A673 (cell line): ENCODE measurements at regions not wholly inside any gene's neighbourhood (a gene's known extent, or its start where the extent isn't known, plus 50 kb on each side); places are given as distances from the start of the nearest gene placed in this dataset.

Experiments
- CTCF ChIP-seq: fragments of 300-800, 200-600 bp; sonication (generic); conservative IDR thresholded peaks from 2 replicates; pipeline ENCODE4 v1.5.1; 2017; ENCODE audit warnings: low read depth, mild to moderate bottlenecking, antibody characterized with exemption, low read length, moderate library complexity, mixed read lengths
- EZH2 ChIP-seq: fragments of 200-600 bp; sonication (generic); IDR thresholded peaks from 2 replicates; pipeline ENCODE4 v1.6.1; 2017; ENCODE audit warnings: borderline replicate concordance, low read depth, mild to moderate bottlenecking, mixed read lengths, antibody characterized with exemption, low read length; ENCODE audit not compliant: poor library complexity, severe bottlenecking

DNA sequence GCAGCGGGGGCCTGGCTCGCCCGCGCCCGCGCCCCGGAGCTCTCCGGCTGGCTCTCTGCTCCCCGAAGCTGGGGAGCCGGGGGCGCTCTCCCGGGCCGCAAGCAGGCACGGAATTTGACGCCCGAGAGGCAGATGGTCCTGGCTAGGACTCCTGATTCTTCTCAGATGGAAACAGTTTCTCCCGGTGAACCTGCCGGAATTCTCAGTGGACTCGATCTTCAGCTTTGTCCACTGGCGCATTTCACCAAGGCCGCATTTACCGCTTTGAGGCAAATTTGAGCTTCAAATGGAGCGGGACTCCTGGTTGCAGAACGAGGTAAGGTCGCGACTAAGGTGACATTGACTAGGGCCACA, 305.7 kb upstream of the KCNN2 start:
- TF ChIP-seq CTCF = no peak
- TF ChIP-seq EZH2 = no peak
